Motor neuron (in vitro differentiated cells): ENCODE measurements at regions not wholly inside any gene's neighbourhood (a gene's known extent, or its start where the extent isn't known, plus 50 kb on each side); places are given as distances from the start of the nearest gene placed in this dataset.

Experiments
- ATAC-seq, 8 experiments: fragments of 200-7000 bp; cut with Tn5 transposase; replicated peaks in 6 of 8; 2 replicates each; pipeline ENCODE4 v1.8.0; 2021; ENCODE audit warnings: mild to moderate bottlenecking in 8 of 8, moderate library complexity in 8 of 8
- H3K27ac ChIP-seq, 2 donors: fragments of 250-450 bp; sonication (Bioruptor Pico); 2 replicates each; pipeline ENCODE4 v1.9.0; 2021; ENCODE audit warnings: antibody characterized with exemption in 2 of 2, mild to moderate bottlenecking in 2 of 2, moderate library complexity in 1 of 2
- H3K4me1 ChIP-seq, 2 donors: fragments of 250-450 bp; sonication (Bioruptor Pico); replicated peaks in 1 of 2; 2 replicates each; pipeline ENCODE4 v1.6.1; 2021; ENCODE audit warnings: antibody characterized with exemption in 2 of 2, mild to moderate bottlenecking in 2 of 2, moderate library complexity in 1 of 2
- H3K4me3 ChIP-seq, 5 donors: fragments of 250-450 bp; sonication (Bioruptor Pico); 2 replicates each; pipeline ENCODE4 v1.9.0; 2021; ENCODE audit warnings: antibody characterized with exemption in 5 of 5, mild to moderate bottlenecking in 5 of 5, moderate library complexity in 4 of 5
- WGBS, 10 experiments: fragments of 450-650 bp; shearing (Covaris generic); methylation state at CpG; one replicate each; pipeline ENCODE4 v1.0.0; 2022; 5-methylcytosine and 5-hydroxymethylcytosine counted together
- in situ Hi-C, 9 experiments: fragments of 400-800 bp; cut with MboI; loops; one replicate each; pipeline ENCODE4 v1.15.0; 2021; ENCODE audit warnings: low sequenced_read_pairs in 9 of 9, low pct_unique_long_range_greater_than_20kb in 2 of 9; ENCODE audit not compliant: unreplicated experiment in 9 of 9

GRCh38 chr9:117494401-117495090 is 79.7 kb upstream of the ASTN2 start:
- no peak overlapping the region for H3K27ac ChIP-seq
- peak in 3 of 8 experiments; percentile 36 to 71 (median 59) for ATAC-seq
- 0 to 54% (median 28%) methylated on average over 1 to 3 of the region's 3 CpGs; no CpG with 5 or more reads in 3 of the 10 experiments for WGBS, 10 experiments
- in situ Hi-C loops: loop anchor here in 1 of 9 experiments (25.0 kb wide), 2 partner anchors 143 to 268 kb away; no protein-coding TSS in a partner anchor
- no peak overlapping the region for H3K4me3 ChIP-seq
- no peaks in the 10 kb centered on the region for H3K4me1 ChIP-seq

GRCh38 chr9:117492476-117492875 is 77.6 kb upstream of the ASTN2 start:
- in situ Hi-C loops: loop anchor here in 1 of 9 experiments (25.0 kb wide), 2 partner anchors 145 to 270 kb away; no protein-coding TSS in a partner anchor
- WGBS, 10 experiments: 24 to 75% (median 55%) methylated on average over 1 to 3 of the region's 3 CpGs; no CpG with 5 or more reads in 5 of the 10 experiments
- Histone ChIP-seq H3K4me3 (no peak overlapping the region), H3K27ac (no peak overlapping the region), H3K4me1 (peaks cover 0 to 6% of the 10 kb centered on the region in 2 donors)
- ATAC-seq: no peak

GRCh38 chr9:117491491-117491890 is 76.6 kb upstream of the ASTN2 start:
- H3K27ac ChIP-seq: no peak overlapping the region
- WGBS, 10 experiments: 0 to 100% (median 55%) methylated on average over 1 to 4 of the region's 4 CpGs; no CpG with 5 or more reads in 2 of the 10 experiments
- ATAC-seq: no peak
- H3K4me1 ChIP-seq: peaks cover 0 to 6% of the 10 kb centered on the region in 2 donors
- in situ Hi-C loops: loop anchor here in 1 of 9 experiments (25.0 kb wide), 2 partner anchors 146 to 271 kb away; no protein-coding TSS in a partner anchor
- H3K4me3 ChIP-seq: no peak overlapping the region

- Histone ChIP-seq H3K4me3 (no peak overlapping the region), H3K4me1 (peaks cover 0 to 6% of the 10 kb centered on the region in 2 donors), H3K27ac (no peak overlapping the region)
- in situ Hi-C loops: loop anchor here in 1 of 9 experiments (25.0 kb wide), 2 partner anchors 147 to 272 kb away; no protein-coding TSS in a partner anchor
- ATAC-seq: peak in 4 of 8 experiments; percentile 25 to 82 (median 48)
Observed at GRCh38 chr9:117490199-117490598, 75.3 kb upstream of the ASTN2 start.

GRCh38 chr9:117488659-117489058 is 73.8 kb upstream of the ASTN2 start:
- WGBS, 10 experiments: 56 to 100% (median 93%) methylated on average over 1 to 4 of the region's 4 CpGs; no CpG with 5 or more reads in 3 of the 10 experiments
- H3K4me1 ChIP-seq: peaks cover 0 to 6% of the 10 kb centered on the region in 2 donors
- no peak for ATAC-seq
- in situ Hi-C loops: loop anchor here in 1 of 9 experiments (25.0 kb wide), 2 partner anchors 149 to 274 kb away; no protein-coding TSS in a partner anchor
- no peak overlapping the region for H3K27ac ChIP-seq
- no peak overlapping the region for H3K4me3 ChIP-seq

- in situ Hi-C loops: loop anchor here in 1 of 9 experiments (25.0 kb wide), 2 partner anchors 150 to 275 kb away; no protein-coding TSS in a partner anchor
- 0 to 100% (median 27%) methylated on average over 1 to 15 of the region's 15 CpGs; no CpG with 5 or more reads in 1 of the 10 experiments for WGBS, 10 experiments
- H3K4me3 ChIP-seq: no peak overlapping the region
- peaks cover 0 to 6% of the 10 kb centered on the region in 2 donors for H3K4me1 ChIP-seq
- peak; percentile 78 to 99 (median 97) for ATAC-seq
- no peak overlapping the region for H3K27ac ChIP-seq
Observed at GRCh38 chr9:117487555-117488175, 72.8 kb upstream of the ASTN2 start.

GRCh38 chr9:117486426-117486825 is 71.6 kb upstream of the ASTN2 start:
- ATAC-seq: no peak
- in situ Hi-C loops: loop anchor here in 1 of 9 experiments (25.0 kb wide), 2 partner anchors 151 to 276 kb away; no protein-coding TSS in a partner anchor
- Histone ChIP-seq H3K27ac (no peak overlapping the region), H3K4me3 (no peak overlapping the region), H3K4me1 (peaks cover 0 to 6% of the 10 kb centered on the region in 2 donors)
- 0 to 83% (median 52%) methylated on average over 2 of the region's 2 CpGs; no CpG with 5 or more reads in 5 of the 10 experiments for WGBS, 10 experiments

GRCh38 chr9:117485176-117485575 is 70.3 kb upstream of the ASTN2 start:
- Histone ChIP-seq H3K4me3 (no peak overlapping the region), H3K4me1 (peaks cover 0 to 6% of the 10 kb centered on the region in 2 donors), H3K27ac (no peak overlapping the region)
- in situ Hi-C loops: loop anchor here in 1 of 9 experiments (25.0 kb wide), 2 partner anchors 152 to 277 kb away; no protein-coding TSS in a partner anchor
- 0 to 50% (median 10%) methylated on average over 1 of the region's 1 CpG; no CpG with 5 or more reads in 2 of the 10 experiments for WGBS, 10 experiments
- ATAC-seq: peak in 6 of 8 experiments; percentile 12 to 53 (median 29)

- Histone ChIP-seq H3K4me3 (no peak overlapping the region), H3K27ac (no peak overlapping the region), H3K4me1 (no peaks in the 10 kb centered on the region)
- no peak for ATAC-seq
- 36 to 93% (median 79%) methylated on average over 2 of the region's 2 CpGs for WGBS, 10 experiments
- in situ Hi-C loops: loop anchor here in 1 of 9 experiments (25.0 kb wide), 2 partner anchors 157 to 282 kb away; no protein-coding TSS in a partner anchor
Observed at GRCh38 chr9:117480729-117481128, 65.9 kb upstream of the ASTN2 start.

- no peak overlapping the region for H3K4me3 ChIP-seq
- no peak overlapping the region for H3K27ac ChIP-seq
- peak in 3 of 8 experiments; percentile 41 to 70 (median 62) for ATAC-seq
- in situ Hi-C loops: loop anchor here in 1 of 9 experiments (25.0 kb wide), 2 partner anchors 157 to 282 kb away; no protein-coding TSS in a partner anchor
- 0 to 100% (median 76%) methylated on average over 1 to 2 of the region's 2 CpGs for WGBS, 10 experiments
- no peaks in the 10 kb centered on the region for H3K4me1 ChIP-seq
Observed at GRCh38 chr9:117480253-117480652, 65.4 kb upstream of the ASTN2 start.

GRCh38 chr9:117473293-117473692 is 58.4 kb upstream of the ASTN2 start:
- WGBS, 10 experiments: 11 to 100% (median 71%) methylated on average over 1 of the region's 1 CpG; no CpG with 5 or more reads in 1 of the 10 experiments
- in situ Hi-C loops: no loop called here
- no peak for ATAC-seq
- H3K27ac ChIP-seq: no peak overlapping the region
- H3K4me1 ChIP-seq: peaks cover 0 to 4% of the 10 kb centered on the region in 2 donors
- H3K4me3 ChIP-seq: no peak overlapping the region

GRCh38 chr9:117470902-117471301 is 56.0 kb upstream of the ASTN2 start:
- Histone ChIP-seq H3K27ac (no peak overlapping the region), H3K4me1 (peaks cover 0 to 4% of the 10 kb centered on the region in 2 donors), H3K4me3 (no peak overlapping the region)
- ATAC-seq: peak in 3 of 8 experiments; percentile 37 to 75 (median 59)
- WGBS, 10 experiments: 0 to 100% (median 63%) methylated on average over 1 to 2 of the region's 2 CpGs; no CpG with 5 or more reads in 1 of the 10 experiments
- in situ Hi-C loops: no loop called here
